HG02798 (cell line): ENCODE measurements at regions not wholly inside any gene's neighbourhood (a gene's known extent, or its start where the extent isn't known, plus 50 kb on each side); places are given as distances from the start of the nearest gene placed in this dataset.
A peak's percentile ranks its signal among the peaks of the same experiment; 100 is the strongest.
"Not testable (repeated sequence)": the region's sequence is repeated elsewhere in the genome, so short reads cannot be mapped to it uniquely, and the experiment has no call there.

Experiments
- ATAC-seq: cut with Tn5 transposase; IDR thresholded peaks from one replicate; pipeline ENCODE4 v1.9.1; 2021; ENCODE audit warnings: mild to moderate bottlenecking; ENCODE audit not compliant: unreplicated experiment, poor library complexity

GRCh38 chr7:45259966-45260646, 102.5 kb downstream of the RAMP3 start:
- peak; percentile 68 for ATAC-seq

- no peak for ATAC-seq
Measured at GRCh38 chr7:45267262-45267661, 109.7 kb downstream of the RAMP3 start.

DNA sequence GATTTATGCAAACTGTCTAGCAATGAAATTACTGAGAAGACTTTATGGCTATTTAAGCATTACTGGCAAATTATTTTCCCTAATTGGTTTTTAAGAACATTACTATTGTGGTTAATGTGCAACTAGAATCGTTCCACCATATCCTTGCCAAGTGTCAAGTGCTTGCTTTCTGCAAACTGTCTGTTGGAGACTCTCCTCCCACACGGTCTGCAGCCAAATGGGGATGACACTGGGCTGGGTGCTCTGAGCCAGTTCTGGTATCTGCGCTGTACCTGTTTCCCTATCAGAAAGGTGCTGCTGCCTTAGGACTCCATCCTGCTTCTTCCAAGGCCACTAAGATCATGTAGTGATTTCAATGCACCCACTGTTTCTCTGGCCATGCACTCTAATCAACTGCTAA, 110.4 kb downstream of the RAMP3 start:
- ATAC-seq = no peak

DNA sequence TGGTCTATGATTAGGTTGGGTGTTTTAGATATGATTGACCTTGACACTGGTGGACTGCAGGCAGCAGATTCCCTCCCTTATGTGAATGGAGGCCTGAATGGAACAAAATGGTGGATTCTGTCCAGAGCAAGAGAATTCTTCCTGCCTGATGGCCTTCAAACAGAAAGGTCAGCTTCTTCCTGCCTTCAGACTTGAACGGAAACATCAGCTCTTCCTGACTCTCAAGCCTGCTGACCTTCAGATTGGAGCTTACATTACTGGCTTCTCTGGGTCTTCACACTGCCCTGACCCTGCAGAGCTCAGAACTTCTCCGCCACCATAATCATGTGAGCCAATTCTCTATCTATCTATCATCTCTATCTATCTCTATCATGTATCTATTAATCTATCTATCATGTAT, 111.6 kb downstream of the RAMP3 start:
- ATAC-seq = no peak

DNA sequence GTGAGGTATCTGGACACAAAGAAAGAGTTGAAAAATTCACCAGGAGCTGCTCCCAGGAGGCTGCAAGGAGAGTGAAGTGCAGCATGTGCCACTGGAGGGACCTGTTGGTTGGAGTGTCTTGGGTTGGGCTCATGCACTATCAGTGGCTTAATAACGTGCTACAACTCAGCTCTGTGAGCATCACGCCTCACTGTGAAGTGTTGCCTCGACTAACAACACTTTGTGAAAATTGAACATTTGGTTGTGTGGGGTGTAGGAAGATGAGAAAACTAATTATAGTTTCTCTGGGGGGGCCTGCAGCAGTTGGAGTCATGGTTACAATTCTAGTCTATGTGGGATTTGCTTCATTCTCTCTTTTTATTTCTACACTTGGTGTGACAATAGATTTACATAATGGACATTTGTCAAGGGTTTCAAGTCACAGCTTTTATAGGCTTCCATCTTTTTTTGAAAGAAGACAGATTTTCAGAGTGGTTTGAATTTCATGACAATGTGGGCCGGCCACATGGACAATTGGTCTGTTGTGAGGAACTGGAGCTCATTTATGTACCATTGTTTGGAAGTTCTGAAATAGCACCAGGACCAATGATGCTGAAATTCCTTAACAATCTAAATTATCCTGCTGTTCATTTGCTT, 121.3 kb downstream of the RAMP3 start:
- no peak for ATAC-seq

DNA sequence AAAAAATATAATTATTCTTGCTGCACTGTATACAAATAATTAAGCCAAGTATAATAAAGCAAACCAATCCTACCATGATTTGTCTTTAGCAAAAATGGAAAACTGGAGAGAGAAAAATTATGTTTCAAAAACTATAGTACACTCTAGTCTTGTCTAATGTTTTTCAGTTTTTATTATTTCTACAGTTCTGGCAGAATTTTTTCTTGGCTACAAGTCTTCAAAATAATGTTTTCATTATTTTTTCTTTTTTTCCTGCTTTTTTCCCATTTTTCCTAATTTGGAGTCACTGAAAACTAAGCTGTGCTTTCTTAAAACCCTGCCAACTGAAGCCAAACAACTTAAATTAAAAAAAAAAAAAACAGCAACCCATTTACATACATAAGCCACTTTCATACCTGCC, 132.0 kb downstream of the RAMP3 start:
- not testable (repeated sequence) for ATAC-seq

- ATAC-seq = no peak
Measured at GRCh38 chr7:45290880-45291279, 133.3 kb downstream of the RAMP3 start.

DNA sequence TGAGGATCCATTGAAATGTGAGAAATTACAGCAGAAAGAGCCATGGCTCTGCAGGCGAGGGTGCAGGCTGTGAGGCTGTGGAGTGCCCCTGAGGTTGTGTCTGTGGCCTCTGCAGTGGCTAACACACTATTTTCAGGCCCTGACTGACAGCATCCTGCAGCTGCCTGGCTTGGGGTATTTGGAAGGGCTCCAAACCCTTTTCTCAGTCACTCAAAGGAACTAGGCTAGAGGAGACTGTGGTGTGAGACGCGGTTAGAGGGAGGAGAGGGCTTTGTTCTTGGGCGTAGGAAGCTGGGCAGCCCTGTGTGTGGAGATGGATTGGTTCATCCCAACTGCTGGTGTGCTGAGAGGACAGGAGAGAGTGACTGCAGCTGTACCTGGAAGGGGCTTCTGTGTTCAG, 134.9 kb downstream of the RAMP3 start:
- no peak for ATAC-seq

DNA sequence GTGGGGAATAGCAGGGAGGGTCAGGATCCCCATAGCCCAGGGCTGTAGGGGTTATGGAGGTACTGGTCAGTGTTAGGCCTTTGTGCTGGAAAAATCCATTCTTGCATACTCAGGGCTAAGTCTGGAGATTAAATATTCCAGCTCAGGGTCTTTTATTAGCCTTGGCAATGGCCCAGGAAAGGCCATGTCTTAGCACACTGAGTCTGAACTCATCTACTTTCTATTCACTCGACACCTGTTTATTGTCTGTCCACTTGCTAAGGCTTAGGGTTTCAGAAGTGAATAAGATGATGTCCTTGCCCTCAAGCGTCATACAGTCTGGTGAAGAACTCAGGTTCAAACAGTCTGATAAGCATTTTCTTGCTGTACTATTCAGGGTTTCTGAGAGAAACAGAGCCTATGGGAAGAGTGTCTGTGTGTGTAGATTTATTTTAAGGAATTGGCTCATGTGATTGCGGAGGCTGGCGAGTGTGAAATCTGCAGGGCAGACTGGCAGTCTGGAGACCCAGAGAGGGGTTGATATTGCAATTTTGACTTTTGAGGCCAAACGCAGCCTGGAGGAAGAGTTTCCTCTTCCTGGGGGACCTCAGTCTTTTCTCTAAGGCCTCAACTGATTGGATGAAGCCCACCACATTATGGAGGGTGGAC, 135.8 kb downstream of the RAMP3 start:
- ATAC-seq = no peak

GRCh38 chr7:45294559-45294958, 137.0 kb downstream of the RAMP3 start:
- ATAC-seq = no peak

GRCh38 chr7:45295222-45295621, 137.6 kb downstream of the RAMP3 start:
- ATAC-seq = no peak

GRCh38 chr7:45296748-45297147, 139.2 kb downstream of the RAMP3 start:
- no peak for ATAC-seq

- no peak for ATAC-seq
Measured at GRCh38 chr7:45306752-45307305, 149.2 kb downstream of the RAMP3 start.

- no peak for ATAC-seq
Measured at GRCh38 chr7:45311597-45311996, 154.0 kb downstream of the RAMP3 start.

DNA sequence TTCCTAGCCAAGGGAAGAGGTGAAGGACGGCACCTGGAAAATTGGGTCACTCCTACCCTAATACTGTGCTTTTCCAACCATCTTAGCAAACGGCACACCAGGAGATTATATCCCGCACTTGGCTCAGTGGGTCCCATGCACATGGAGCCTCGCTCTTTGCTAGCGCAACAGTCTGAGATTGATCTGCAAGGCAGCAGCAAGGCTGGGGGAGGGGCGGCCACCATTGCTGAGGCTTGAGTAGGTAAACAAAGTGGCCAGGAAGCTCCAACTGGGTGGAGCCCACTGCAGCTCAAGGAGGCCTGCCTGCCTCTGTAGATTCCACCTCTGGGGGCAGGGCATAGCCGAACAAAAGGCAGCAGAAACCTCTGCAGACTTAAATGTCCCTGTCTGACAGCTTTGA, 157.9 kb downstream of the RAMP3 start:
- not testable (repeated sequence) for ATAC-seq

- ATAC-seq = no peak
Measured at GRCh38 chr7:45324683-45325237, 167.2 kb downstream of the RAMP3 start.

DNA sequence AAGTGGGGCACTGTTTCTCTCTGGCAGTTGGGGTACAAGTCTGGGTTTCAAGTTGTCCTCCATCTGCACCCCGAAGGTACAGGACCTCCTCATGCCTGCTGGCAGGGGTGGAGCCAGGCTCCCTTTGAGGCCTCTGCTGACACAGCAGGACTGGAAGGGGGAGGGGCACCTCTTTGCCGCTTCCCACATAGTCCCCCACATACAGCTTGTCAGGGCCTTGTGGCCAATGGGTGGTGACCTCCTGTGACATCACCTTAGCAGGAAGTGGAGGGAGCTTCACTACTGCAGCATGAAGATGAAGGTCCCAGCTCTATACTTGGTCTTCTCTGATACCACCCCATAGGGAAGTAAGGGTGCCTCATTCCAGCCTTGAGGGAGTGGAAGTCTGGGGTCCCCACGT, 167.8 kb downstream of the RAMP3 start:
- no peak for ATAC-seq

DNA sequence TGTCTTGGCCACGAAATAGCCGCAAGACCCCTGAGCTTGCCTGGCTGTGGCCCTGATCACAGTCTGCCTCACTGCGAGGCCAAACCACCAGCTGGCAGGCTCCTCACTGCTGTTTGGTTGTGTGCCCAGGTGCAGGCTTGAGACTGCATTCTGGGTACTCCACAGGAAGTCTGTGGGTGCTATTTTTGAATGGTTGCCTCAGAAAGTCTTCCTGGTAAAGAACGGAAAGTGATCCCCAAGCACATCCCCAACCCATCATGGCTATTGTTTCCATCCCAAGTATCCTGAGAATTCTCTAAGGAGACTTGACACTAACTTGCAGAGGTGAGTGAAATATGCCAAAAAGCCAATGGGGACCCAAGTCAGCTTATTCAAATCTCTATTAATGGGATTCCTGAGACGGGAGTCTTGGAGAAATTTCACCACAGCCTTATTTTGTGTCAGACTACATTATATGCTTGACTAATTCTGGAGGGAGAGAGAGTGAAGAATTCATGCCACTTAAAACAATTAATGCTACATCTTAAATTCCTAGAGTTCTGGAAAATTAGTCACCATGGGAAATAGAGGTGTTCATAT, 170.9 kb downstream of the RAMP3 start:
- no peak for ATAC-seq

- ATAC-seq = no peak
Measured at GRCh38 chr7:45331563-45331962, 174.0 kb downstream of the RAMP3 start.

DNA sequence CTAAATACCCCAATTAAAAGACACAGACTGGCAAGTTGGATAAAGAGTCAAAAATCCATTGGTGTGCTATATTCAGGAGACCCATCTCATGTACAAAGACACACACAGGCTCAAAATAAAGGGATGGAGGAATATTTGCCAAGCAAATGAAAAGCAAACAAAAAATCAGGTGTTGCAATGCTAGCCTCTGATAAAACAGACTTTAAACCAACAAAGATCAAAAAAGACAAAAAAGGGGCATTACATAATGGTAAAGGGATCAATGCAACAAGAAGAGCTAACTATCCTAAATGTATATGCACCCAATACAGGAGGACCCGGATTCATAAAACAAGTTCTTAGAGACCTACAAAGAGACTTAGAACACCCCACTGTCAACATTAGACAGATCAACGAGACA, 177.4 kb downstream of the RAMP3 start:
- ATAC-seq = not testable (repeated sequence)

DNA sequence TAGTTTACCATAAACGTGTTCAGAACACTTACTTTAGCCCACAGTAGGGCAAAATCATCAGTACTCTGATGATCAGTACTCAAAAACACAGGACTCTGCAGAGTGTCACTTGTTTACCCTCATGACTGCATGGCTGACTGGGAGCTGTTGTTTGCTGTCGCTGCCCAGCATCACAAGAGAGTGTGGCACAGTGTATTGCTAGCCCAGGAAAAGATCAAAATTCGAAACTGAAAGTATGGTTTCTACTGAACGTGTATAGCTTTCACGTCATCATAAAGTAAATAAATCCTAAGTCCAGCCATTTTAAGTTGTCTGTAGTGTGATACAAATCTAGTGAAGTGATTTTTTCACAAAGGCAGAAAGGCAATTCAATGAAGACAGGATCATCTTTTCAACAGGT, 184.6 kb downstream of the RAMP3 start:
- ATAC-seq = no peak
